ENCODE measurements at regions not wholly inside any gene's neighbourhood (a gene's known extent, or its start where the extent isn't known, plus 50 kb on each side); places are given as distances from the start of the nearest gene placed in this dataset.

- ChIA-PET POLR2A (interaction anchor here (0.9 kb wide), 1 partner anchor 43 kb away, joined by 3 read pairs; no protein-coding TSS in a partner anchor), CTCF (ENCODE audit: low intra/inter-chr PET ratio) (no interaction called here)
- ATAC-seq (no peak), FAIRE-seq (no peak), DNase-seq (ENCODE audit: extremely low read depth in 1 of 4, low spot score in 3 of 4) (no peak)
- no peaks in the 10 kb centered on the region for H3K4me1 ChIP-seq (replicated peaks in 1 of 2; ENCODE audit: control insufficient read depth in 2 of 2, insufficient read depth in 2 of 2, low read length in 2 of 2)
- no peaks in the 10 kb centered on the region for H3K27me3 ChIP-seq (ENCODE audit: control insufficient read depth in 2 of 2, insufficient read depth in 2 of 2, low read length in 2 of 2)
- TF ChIP-seq SRSF3 (IDR thresholded peaks at IDR 0.05; ENCODE audit: insufficient read depth, low read length) = no peak
- no peak for TF ChIP-seq ZNF347 (CRISPR knock-in tag; IDR thresholded peaks at IDR 0.05; ENCODE audit: low read depth)
- no peak for TF ChIP-seq CTCFL (IDR thresholded peaks at IDR 0.05; ENCODE audit: borderline replicate concordance, insufficient read depth, low read depth, low read length, poor library complexity, severe bottlenecking)
- TF ChIP-seq TRIM25 (IDR thresholded peaks at IDR 0.05; ENCODE audit: borderline replicate concordance) = no peak
- no peak for TF ChIP-seq ZNF140 (CRISPR knock-in tag; IDR thresholded peaks at IDR 0.05)
- no peak for TF ChIP-seq EGR1 (conservative IDR thresholded peaks at IDR 0.05)
- TF ChIP-seq ILK (tag; IDR thresholded peaks at IDR 0.05; ENCODE audit: borderline replicate concordance, low read depth) = no peak
- TF ChIP-seq PURB (CRISPR knock-in tag; IDR thresholded peaks at IDR 0.05; ENCODE audit: low read depth) = no peak
- BruUV-seq (replicated peaks) = no TSS peak
- H3K4me3 ChIP-seq = no peak overlapping the region
- in situ Hi-C loops (cut with MboI) (no loop called here), intact Hi-C loops (cut with micrococcal nuclease) (no loop called here)
- H3K27ac ChIP-seq (ENCODE audit: extremely low read depth, low read depth, low read length) = no peak overlapping the region
- no peaks in the 10 kb centered on the region for H3K36me3 ChIP-seq (ENCODE audit: control insufficient read depth, insufficient read depth, low read length)
- H4K20me1 ChIP-seq (replicated peaks; ENCODE audit: control insufficient read depth, insufficient read depth, low read length) = no peaks in the 10 kb centered on the region
- no peaks in the 10 kb centered on the region for H3K9me1 ChIP-seq (ENCODE audit: control insufficient read depth, insufficient read depth, low read length)
- H3K79me2 ChIP-seq (ENCODE audit: control insufficient read depth, insufficient read depth, low read length) = no peaks in the 10 kb centered on the region
- no peaks in the 10 kb centered on the region; the same call in 1 of the 2 replicates for H3K9me3 ChIP-seq (replicated peaks; ENCODE audit: control insufficient read depth, insufficient read depth, low read depth, low read length)
- no peak overlapping the region for H3K9ac ChIP-seq (ENCODE audit: insufficient read depth in 1 of 2, low read depth in 2 of 2, low read length in 2 of 2)
- H3K4me2 ChIP-seq (ENCODE audit: insufficient read depth, low read length) = no peak overlapping the region
- under 1% methylated on average over 12 of the region's 12 CpGs for WGBS (ENCODE audit: insufficient coverage, low coverage, missing lambda C conversion rate)
- no peak overlapping the region for H2AFZ ChIP-seq (ENCODE audit: low read depth, low read length)
Observed at GRCh38 chr4:104394406-104395167, 100.1 kb downstream of the CXXC4 start.
